B cell (primary cell): ENCODE measurements at regions not wholly inside any gene's neighbourhood (a gene's known extent, or its start where the extent isn't known, plus 50 kb on each side); places are given as distances from the start of the nearest gene placed in this dataset.
"Not testable (repeated sequence)": the region's sequence is repeated elsewhere in the genome, so short reads cannot be mapped to it uniquely, and the experiment has no call there.

ENCODE experiments used
- ATAC-seq: fragments of 200-7000 bp; cut with Tn5 transposase; one replicate; pipeline ENCODE4 v1.10.0; 2021; ENCODE audit warnings: low read depth, mild to moderate bottlenecking, moderate number of reproducible peaks, moderate library complexity
- CTCF ChIA-PET: fragments of 350-600 bp; sonication (Branson Sonifier 250); formaldehyde crosslinking; loops from one replicate; lab custom pipeline; 2021; ENCODE audit warnings: antibody characterized with exemption, inconsistent platforms; lab: Charles Lee
- POLR2A ChIA-PET: fragments of 350-600 bp; sonication (Branson Sonifier 250); formaldehyde crosslinking; loops from one replicate; lab custom pipeline; 2021; ENCODE audit warnings: antibody characterized with exemption; lab: Charles Lee
- DNase-seq: peaks from one replicate; pipeline ENCODE4 v3.0.0; 2013
- H2AFZ ChIP-seq: 2 replicates; pipeline ENCODE4 v1.6.1; 2012; ENCODE audit warnings: mild to moderate bottlenecking, low read depth, low read length; ENCODE audit not compliant: insufficient read depth, poor library complexity, severe bottlenecking
- H3K27ac ChIP-seq, 2 donors: 1 replicate in 1 of 2; 2 replicates in 1 of 2; pipeline ENCODE4 v1.5.1; 2012 to 2013; ENCODE audit warnings: low read length in 2 of 2, mild to moderate bottlenecking in 2 of 2, moderate library complexity in 1 of 2
- H3K27me3 ChIP-seq, 4 experiments: fragments of 200-600 bp in 1 of 4; sonication (generic) in 1 of 4; replicated peaks in 1 of 4; 1 replicate in 2 of 4; 2 replicates in 2 of 4; pipeline versions ENCODE4 v1.6.1 to v1.7.0; 2013 to 2016; ENCODE audit warnings: low read length in 3 of 4, mild to moderate bottlenecking in 2 of 4, mixed read lengths in 1 of 4, moderate library complexity in 1 of 4; ENCODE audit not compliant: insufficient read depth in 4 of 4, control insufficient read depth in 3 of 4; ENCODE audit errors: control extremely low read depth in 1 of 4
- H3K36me3 ChIP-seq, 2 experiments: replicated peaks in 1 of 2; 1 replicate in 1 of 2; 2 replicates in 1 of 2; pipeline versions ENCODE4 v1.6.1 to v1.7.1; 2013; ENCODE audit warnings: low read length in 1 of 2; ENCODE audit not compliant: insufficient read depth in 2 of 2, control insufficient read depth in 1 of 2; ENCODE audit errors: control extremely low read depth in 1 of 2, extremely low read depth in 1 of 2
- H3K4me1 ChIP-seq, 2 donors: fragments of 200-600 bp in 1 of 2; sonication (generic) in 1 of 2; 1 replicate in 1 of 2; 2 replicates in 1 of 2; pipeline versions ENCODE4 v1.5.1 to v1.6.1; 2013 to 2017; ENCODE audit warnings: low read length in 2 of 2; ENCODE audit not compliant: control insufficient read depth in 2 of 2, insufficient read depth in 2 of 2
- H3K4me2 ChIP-seq: replicated peaks from 2 replicates; pipeline ENCODE3; 2012; ENCODE audit warnings: mild to moderate bottlenecking, low read depth, low read length; ENCODE audit not compliant: poor library complexity, severe bottlenecking
- H3K4me3 ChIP-seq, 5 experiments: fragments of 200-600 bp in 1 of 5; sonication (generic) in 1 of 5; 1 replicate in 3 of 5; 2 replicates in 2 of 5; pipeline versions ENCODE4 v1.5.1 to v1.7.0; 2011 to 2016; ENCODE audit warnings: low read length in 4 of 5, mild to moderate bottlenecking in 4 of 5, low read depth in 2 of 5, control low read depth in 1 of 5, moderate library complexity in 1 of 5; ENCODE audit not compliant: insufficient read depth in 1 of 5; ENCODE audit errors: control extremely low read depth in 1 of 5, extremely low read depth in 1 of 5
- H3K79me2 ChIP-seq: fragments of 200-600 bp; sonication (generic); one replicate; pipeline ENCODE4 v1.6.0; 2016; ENCODE audit warnings: low read length; ENCODE audit not compliant: control insufficient read depth, insufficient read depth
- H3K9ac ChIP-seq: fragments of 200-600 bp; sonication (generic); 2 replicates; pipeline ENCODE4 v1.6.1; 2017; ENCODE audit warnings: mild to moderate bottlenecking, low read length, moderate library complexity
- H3K9me3 ChIP-seq, 3 donors: one replicate each; pipeline versions ENCODE4 v1.6.1 to v1.7.1; 2013; ENCODE audit warnings: low read length in 2 of 3; ENCODE audit not compliant: control insufficient read depth in 2 of 3, insufficient read depth in 1 of 3; ENCODE audit errors: control extremely low read depth in 1 of 3
- H4K20me1 ChIP-seq: 2 replicates; pipeline ENCODE4 v1.6.0; 2012; ENCODE audit warnings: mild to moderate bottlenecking, low read length; ENCODE audit not compliant: insufficient read depth, control insufficient read depth, poor library complexity, severe bottlenecking
- H3K27ac Mint-ChIP-seq: one replicate; pipeline ENCODE4 v1.8.0; 2021; ENCODE audit warnings: mixed read lengths
- H3K27me3 Mint-ChIP-seq: one replicate; pipeline ENCODE4 v1.8.0; 2021; ENCODE audit warnings: mixed read lengths
- H3K4me1 Mint-ChIP-seq: one replicate; pipeline ENCODE4 v1.8.0; 2021; ENCODE audit warnings: mixed read lengths
- H3K4me3 Mint-ChIP-seq: one replicate; pipeline ENCODE4 v1.8.0; 2021; ENCODE audit warnings: mixed read lengths
- H3K9me3 Mint-ChIP-seq: one replicate; pipeline ENCODE4 v1.8.0; 2022; ENCODE audit warnings: mixed read lengths; ENCODE audit not compliant: insufficient read depth
- CTCF ChIP-seq: fragments of 200-600 bp; IDR thresholded peaks from one replicate; pipeline ENCODE4 v1.8.0; 2022; ENCODE audit warnings: antibody characterized with exemption, mild to moderate bottlenecking
- EZH2 ChIP-seq: IDR thresholded peaks from 2 replicates; pipeline ENCODE4 v1.6.1; 2012; ENCODE audit warnings: borderline replicate concordance, low read depth, mild to moderate bottlenecking, moderate library complexity, low read length; ENCODE audit not compliant: insufficient read depth, poor library complexity, severe bottlenecking
- WGBS: methylation state at CpG from one replicate; pipeline ENCODE4 v1.1.5; 2013; ENCODE audit warnings: missing lambda C conversion rate; ENCODE audit not compliant: insufficient coverage; 5-methylcytosine and 5-hydroxymethylcytosine counted together
- intact Hi-C: fragments of 100-400 bp; cut with micrococcal nuclease; formaldehyde crosslinking; loops from one replicate; pipeline ENCODE4 v1.10.0; 2022

DNA sequence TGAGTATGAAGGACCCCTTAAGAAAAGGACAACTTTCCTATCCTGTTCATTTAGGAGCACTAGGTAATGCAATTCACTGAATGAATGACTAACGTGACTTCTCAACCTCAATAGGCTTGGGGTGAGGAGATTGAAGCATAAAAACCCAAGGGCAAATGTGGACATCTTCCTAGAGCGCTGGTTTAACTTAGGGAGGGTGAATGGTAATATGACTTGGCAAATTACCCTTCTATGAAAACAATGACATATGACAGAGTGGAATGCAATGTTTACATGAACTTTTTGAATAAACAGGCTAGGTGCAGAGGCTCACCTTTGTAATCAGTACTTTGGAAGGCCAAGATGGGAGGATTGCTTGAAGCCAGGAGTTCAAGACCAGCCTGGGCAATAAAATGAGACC is 83.9 kb upstream of the ANK3 start:
- DNase-seq: no peak
- Histone ChIP-seq H3K4me1 (no peaks in the 10 kb centered on the region), H3K79me2 (no peaks in the 10 kb centered on the region), H3K4me3 (no peak overlapping the region), H3K9me3 (no peaks in the 10 kb centered on the region), H3K36me3 (no peaks in the 10 kb centered on the region), H4K20me1 (no peaks in the 10 kb centered on the region), H3K9ac (no peak overlapping the region), H2AFZ (no peak overlapping the region), H3K27ac (no peak overlapping the region), H3K27me3 (no peaks in the 10 kb centered on the region), H3K4me2 (no peak overlapping the region)
- POLR2A ChIA-PET: no interaction called here
- Mint-ChIP-seq H3K4me1 (no peaks in the 10 kb centered on the region), H3K4me3 (no peak overlapping the region), H3K27me3 (peaks cover 3% of the 10 kb centered on the region), H3K27ac (no peak overlapping the region), H3K9me3 (no peaks in the 10 kb centered on the region)
- no peak for TF ChIP-seq EZH2
- TF ChIP-seq CTCF: no peak
- CTCF ChIA-PET: interaction anchor here (0.6 kb wide), 1 partner anchor 110 kb away, joined by 3 read pairs; no protein-coding TSS in a partner anchor
- no peak for ATAC-seq
- intact Hi-C loops: no loop called here
- no CpG with 5 or more reads among the region's 2 CpGs for WGBS

GRCh38 chr10:60470091-60470490 is 80.4 kb upstream of the ANK3 start:
- H4K20me1 ChIP-seq: no peaks in the 10 kb centered on the region
- ChIA-PET POLR2A (no interaction called here), CTCF (no interaction called here)
- H3K9me3 ChIP-seq: no peaks in the 10 kb centered on the region
- H3K4me3 Mint-ChIP-seq: no peak overlapping the region
- H2AFZ ChIP-seq: no peak overlapping the region
- ATAC-seq (no peak), DNase-seq (no peak)
- H3K27ac ChIP-seq: no peak overlapping the region
- H3K27me3 Mint-ChIP-seq: peaks cover 3% of the 10 kb centered on the region
- no peak overlapping the region for H3K4me3 ChIP-seq
- H3K4me1 Mint-ChIP-seq: no peaks in the 10 kb centered on the region
- no peak overlapping the region for H3K27ac Mint-ChIP-seq
- no peak overlapping the region for H3K9ac ChIP-seq
- intact Hi-C loops: no loop called here
- H3K36me3 ChIP-seq: no peaks in the 10 kb centered on the region
- 100% methylated on average over 2 of the region's 5 CpGs for WGBS
- no peaks in the 10 kb centered on the region for H3K4me1 ChIP-seq
- TF ChIP-seq CTCF: no peak
- H3K27me3 ChIP-seq: no peaks in the 10 kb centered on the region
- no peaks in the 10 kb centered on the region for H3K9me3 Mint-ChIP-seq
- H3K4me2 ChIP-seq: no peak overlapping the region
- H3K79me2 ChIP-seq: no peaks in the 10 kb centered on the region

DNA sequence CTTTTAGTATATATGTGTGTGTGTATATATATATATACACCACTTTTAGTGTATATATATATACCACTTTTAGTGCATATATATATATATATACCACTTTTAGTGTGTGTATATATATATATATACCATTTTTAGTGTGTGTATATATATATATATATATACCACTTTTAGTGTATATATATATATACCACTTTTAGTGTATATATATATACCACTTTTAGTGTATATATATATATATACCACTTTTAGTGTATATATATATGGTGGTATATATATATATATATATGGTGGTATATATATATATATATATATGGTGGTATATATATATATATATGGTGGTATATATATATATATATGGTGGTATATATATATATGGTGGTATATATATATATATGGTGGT is 79.5 kb upstream of the ANK3 start:
- H3K4me1 Mint-ChIP-seq, CTCF ChIA-PET, H3K27ac Mint-ChIP-seq, DNase-seq, H2AFZ ChIP-seq, H3K4me2 ChIP-seq, intact Hi-C loops, H3K4me3 Mint-ChIP-seq, H3K79me2 ChIP-seq, POLR2A ChIA-PET, H4K20me1 ChIP-seq, H3K27me3 ChIP-seq, H3K27me3 Mint-ChIP-seq, H3K9me3 Mint-ChIP-seq, H3K36me3 ChIP-seq, H3K4me3 ChIP-seq, H3K9me3 ChIP-seq, H3K4me1 ChIP-seq, H3K27ac ChIP-seq, H3K9ac ChIP-seq, ATAC-seq: not testable (repeated sequence)
